ENCODE measurements at regions not wholly inside any gene's neighbourhood (a gene's known extent, or its start where the extent isn't known, plus 50 kb on each side); places are given as distances from the start of the nearest gene placed in this dataset.

GRCh38 chr7:84792231-84792893 lies 394.5 kb downstream of the SEMA3D start:
- no peak for DNase-seq (ENCODE audit: low spot score)
- in situ Hi-C loops (cut with MboI; ENCODE audit: low pct_unique_long_range_greater_than_20kb, low sequenced_read_pairs, unreplicated experiment): no loop called here
- TF ChIP-seq CTCF (IDR thresholded peaks at IDR 0.05; ENCODE audit: extremely low read depth, insufficient read depth, missing control alignments): no peak

GRCh38 chr7:84790882-84791281 lies 396.0 kb downstream of the SEMA3D start:
- in situ Hi-C loops (cut with MboI; ENCODE audit: low pct_unique_long_range_greater_than_20kb, low sequenced_read_pairs, unreplicated experiment): no loop called here
- no peak for TF ChIP-seq CTCF (IDR thresholded peaks at IDR 0.05; ENCODE audit: extremely low read depth, insufficient read depth, missing control alignments)
- no peak for DNase-seq (ENCODE audit: low spot score)

- in situ Hi-C loops (cut with MboI; ENCODE audit: low pct_unique_long_range_greater_than_20kb, low sequenced_read_pairs, unreplicated experiment): no loop called here
- no peak for DNase-seq (ENCODE audit: low spot score)
- TF ChIP-seq CTCF (IDR thresholded peaks at IDR 0.05; ENCODE audit: extremely low read depth, insufficient read depth, missing control alignments): no peak
Measured at GRCh38 chr7:84786073-84786472, 400.8 kb downstream of the SEMA3D start.

- in situ Hi-C loops (cut with MboI; ENCODE audit: low pct_unique_long_range_greater_than_20kb, low sequenced_read_pairs, unreplicated experiment): no loop called here
- TF ChIP-seq CTCF (IDR thresholded peaks at IDR 0.05; ENCODE audit: extremely low read depth, insufficient read depth, missing control alignments): no peak
- DNase-seq (ENCODE audit: low spot score): no peak
Measured at GRCh38 chr7:84784450-84784849, 402.4 kb downstream of the SEMA3D start.

- in situ Hi-C loops (cut with MboI; ENCODE audit: low pct_unique_long_range_greater_than_20kb, low sequenced_read_pairs, unreplicated experiment): no loop called here
- no peak for TF ChIP-seq CTCF (IDR thresholded peaks at IDR 0.05; ENCODE audit: extremely low read depth, insufficient read depth, missing control alignments)
- DNase-seq (ENCODE audit: low spot score): no peak
Measured at GRCh38 chr7:84783141-84783778, 403.6 kb downstream of the SEMA3D start.

GRCh38 chr7:84781838-84782237 lies 405.0 kb downstream of the SEMA3D start:
- in situ Hi-C loops (cut with MboI; ENCODE audit: low pct_unique_long_range_greater_than_20kb, low sequenced_read_pairs, unreplicated experiment): no loop called here
- no peak for DNase-seq (ENCODE audit: low spot score)
- no peak for TF ChIP-seq CTCF (IDR thresholded peaks at IDR 0.05; ENCODE audit: extremely low read depth, insufficient read depth, missing control alignments)

All from GM13977 (cell line).